H1 (cell line): ENCODE measurements at regions not wholly inside any gene's neighbourhood (a gene's known extent, or its start where the extent isn't known, plus 50 kb on each side); places are given as distances from the start of the nearest gene placed in this dataset.

ENCODE experiments used
- CTCF ChIA-PET: fragments of 300-600 bp; sonication (Branson Sonifier 250); formaldehyde crosslinking; loops from one replicate; lab custom pipeline; 2021; ENCODE audit not compliant: partially characterized antibody; lab: Charles Lee
- POLR2A ChIA-PET: fragments of 300-600 bp; sonication (Branson Sonifier 250); formaldehyde crosslinking; loops from one replicate; lab custom pipeline; 2021; ENCODE audit warnings: inconsistent platforms; ENCODE audit not compliant: partially characterized antibody; lab: Charles Lee
- DNase-seq, 2 experiments: peaks; one replicate each; pipeline versions ENCODE4 v3.0.0 to v3.0.0-alpha.2; 2010 to 2022; ENCODE audit warnings: low spot score in 2 of 2, low read depth in 1 of 2, mixed read lengths in 1 of 2
- FAIRE-seq: peaks from 2 replicates; lab custom pipeline; 2011; peaks lifted over from hg19 to GRCh38; lab: Jason Lieb, UNC
- H2AFZ ChIP-seq: 2 replicates; pipeline ENCODE4 v1.8.1; 2012; ENCODE audit warnings: low read length, inconsistent platforms
- H2AK5ac ChIP-seq: 2 replicates; pipeline ENCODE4 v1.6.1; 2013; ENCODE audit warnings: low read depth, low read length
- H2BK120ac ChIP-seq: replicated peaks from 2 replicates; pipeline ENCODE3; 2013; ENCODE audit warnings: low read depth, low read length, inconsistent platforms
- H2BK12ac ChIP-seq: 2 replicates; pipeline ENCODE4 v1.6.1; 2013; ENCODE audit warnings: low read depth, low read length
- H2BK15ac ChIP-seq: 2 replicates; pipeline ENCODE4 v1.6.1; 2013; ENCODE audit warnings: low read length
- H2BK20ac ChIP-seq: 2 replicates; pipeline ENCODE4 v1.6.1; 2013; ENCODE audit warnings: low read length
- H2BK5ac ChIP-seq: 2 replicates; pipeline ENCODE4 v1.6.1; 2013; ENCODE audit warnings: low read depth, low read length
- H3K14ac ChIP-seq: 2 replicates; pipeline ENCODE4 v1.6.1; 2013; ENCODE audit warnings: inconsistent platforms; ENCODE audit not compliant: insufficient read length
- H3K18ac ChIP-seq: 2 replicates; pipeline ENCODE4 v1.6.1; 2013; ENCODE audit warnings: low read length; ENCODE audit errors: extremely low read depth
- H3K23ac ChIP-seq: 2 replicates; pipeline ENCODE4 v1.6.1; 2013; ENCODE audit warnings: inconsistent platforms; ENCODE audit not compliant: insufficient read length
- H3K23me2 ChIP-seq: 2 replicates; pipeline ENCODE4 v1.6.1; 2013; ENCODE audit warnings: low read depth, low read length
- H3K27ac ChIP-seq: 2 replicates; pipeline ENCODE4 v1.6.1; 2011; ENCODE audit warnings: low read depth, low read length, inconsistent platforms
- H3K27me3 ChIP-seq, 4 experiments: replicated peaks in 1 of 4; 1 replicate in 1 of 4; 2 replicates in 3 of 4; pipeline versions ENCODE4 v1.6.1 to v1.8.1; 2011 to 2013; ENCODE audit warnings: low read length in 3 of 4, mild to moderate bottlenecking in 3 of 4, inconsistent platforms in 2 of 4, mixed read lengths in 2 of 4, moderate library complexity in 1 of 4; ENCODE audit not compliant: control insufficient read depth in 3 of 4, insufficient read depth in 3 of 4; ENCODE audit errors: extremely low read depth in 1 of 4
- H3K36me3 ChIP-seq, 4 experiments: 2 replicates each; pipeline versions ENCODE4 v1.6.1 to v1.8.1; 2011 to 2013; ENCODE audit warnings: mild to moderate bottlenecking in 4 of 4, low read length in 3 of 4, moderate library complexity in 2 of 4, control low read depth in 1 of 4, inconsistent platforms in 1 of 4; ENCODE audit not compliant: insufficient read depth in 4 of 4, control insufficient read depth in 2 of 4
- H3K4ac ChIP-seq: replicated peaks from 2 replicates; pipeline ENCODE3; 2013; ENCODE audit warnings: low read length, low read depth, mixed read lengths, inconsistent platforms; ENCODE audit not compliant: insufficient read length
- H3K4me1 ChIP-seq, 4 experiments: replicated peaks in 1 of 4; 1 replicate in 1 of 4; 2 replicates in 3 of 4; pipeline versions ENCODE4 v1.6.1 to v1.8.1; 2011 to 2013; ENCODE audit warnings: low read length in 3 of 4, inconsistent platforms in 2 of 4, mixed read lengths in 1 of 4; ENCODE audit not compliant: insufficient read depth in 4 of 4, control insufficient read depth in 3 of 4
- H3K4me2 ChIP-seq, 2 experiments: 2 replicates each; pipeline versions ENCODE4 v1.6.1 to v1.8.1; 2011 to 2013; ENCODE audit warnings: low read depth in 2 of 2, low read length in 2 of 2, control low read depth in 1 of 2, inconsistent platforms in 1 of 2, mild to moderate bottlenecking in 1 of 2; ENCODE audit not compliant: insufficient read depth in 1 of 2
- H3K4me3 ChIP-seq, 4 experiments: fragments of 200-600, 300-600 bp in 1 of 4; sonication (generic), shearing (Covaris generic), sonication (Bioruptor Twin) in 1 of 4; 2 replicates each; pipeline versions ENCODE4 v1.5.1 to v1.8.1; 2011 to 2016; ENCODE audit warnings: low read length in 4 of 4, low read depth in 3 of 4, control low read depth in 2 of 4, inconsistent platforms in 2 of 4, mild to moderate bottlenecking in 2 of 4, mixed read lengths in 1 of 4, moderate library complexity in 1 of 4; ENCODE audit not compliant: insufficient read depth in 2 of 4; ENCODE audit errors: extremely low read depth in 1 of 4
- H3K56ac ChIP-seq: replicated peaks from 2 replicates; pipeline ENCODE3; 2013; ENCODE audit warnings: low read depth, mild to moderate bottlenecking, mixed read lengths, low read length, inconsistent platforms; ENCODE audit not compliant: insufficient read length
- H3K79me1 ChIP-seq: 2 replicates; pipeline ENCODE4 v1.6.1; 2013; ENCODE audit warnings: low read depth, low read length, control low read depth
- H3K79me2 ChIP-seq, 2 experiments: 2 replicates each; pipeline versions ENCODE4 v1.6.1 to v1.8.1; 2012 to 2013; ENCODE audit warnings: low read length in 2 of 2, mild to moderate bottlenecking in 2 of 2, inconsistent platforms in 1 of 2; ENCODE audit not compliant: insufficient read depth in 2 of 2, control insufficient read depth in 1 of 2
- H3K9ac ChIP-seq, 4 experiments: replicated peaks in 1 of 4; 1 replicate in 1 of 4; 2 replicates in 3 of 4; pipeline versions ENCODE4 v1.6.1 to v1.8.1; 2011 to 2013; ENCODE audit warnings: low read depth in 3 of 4, low read length in 3 of 4, control low read depth in 2 of 4, mild to moderate bottlenecking in 2 of 4, moderate library complexity in 2 of 4, inconsistent platforms in 1 of 4; ENCODE audit errors: extremely low read depth in 1 of 4
- H3K9me3 ChIP-seq, 2 experiments: 2 replicates each; pipeline versions ENCODE4 v1.6.1 to v1.8.1; 2012 to 2013; ENCODE audit warnings: mild to moderate bottlenecking in 2 of 2, moderate library complexity in 2 of 2, control low read depth in 1 of 2, inconsistent platforms in 1 of 2, low read depth in 1 of 2, low read length in 1 of 2, mixed read lengths in 1 of 2; ENCODE audit not compliant: insufficient read depth in 2 of 2
- H4K20me1 ChIP-seq, 2 experiments: replicated peaks in 1 of 2; 2 replicates each; pipeline versions ENCODE3 to v1.8.1; 2011 to 2013; ENCODE audit warnings: inconsistent platforms in 2 of 2, low read length in 2 of 2, mild to moderate bottlenecking in 1 of 2; ENCODE audit not compliant: insufficient read depth in 2 of 2, control insufficient read depth in 1 of 2
- H4K5ac ChIP-seq: 2 replicates; pipeline ENCODE4 v1.6.1; 2013; ENCODE audit warnings: low read length, low read depth, mixed read lengths, inconsistent platforms; ENCODE audit not compliant: insufficient read length
- H4K8ac ChIP-seq: 2 replicates; pipeline ENCODE4 v1.8.0; 2013; ENCODE audit warnings: mild to moderate bottlenecking, moderate library complexity, low read length, inconsistent platforms; ENCODE audit not compliant: insufficient read depth; ENCODE audit errors: extremely low read depth
- H4K91ac ChIP-seq: replicated peaks from 2 replicates; pipeline ENCODE3; 2013; ENCODE audit warnings: low read length, mixed read lengths, inconsistent platforms; ENCODE audit not compliant: insufficient read length
- BACH1 ChIP-seq: IDR thresholded peaks from 2 replicates; pipeline ENCODE4 v1.6.1; 2012; ENCODE audit warnings: low read length, improper control_type of control experiment
- JUND ChIP-seq: IDR thresholded peaks from 2 replicates; pipeline ENCODE4 v1.6.1; 2011; ENCODE audit warnings: mild to moderate bottlenecking, improper control_type of control experiment, low read length
- NRF1 ChIP-seq: IDR thresholded peaks from 2 replicates; pipeline ENCODE4 v1.6.1; 2011; ENCODE audit warnings: mild to moderate bottlenecking, low read depth, low read length, improper control_type of control experiment
- POU5F1 ChIP-seq: IDR thresholded peaks from 2 replicates; pipeline ENCODE4 v1.6.1; 2011; ENCODE audit warnings: low read depth, mild to moderate bottlenecking, low read length, moderate library complexity
- YY1 ChIP-seq: IDR thresholded peaks from 2 replicates; pipeline ENCODE4 v1.6.1; 2011; ENCODE audit warnings: low read depth, mild to moderate bottlenecking, low read length
- ZNF274 ChIP-seq: IDR thresholded peaks from 2 replicates; pipeline ENCODE4 v1.7.0; 2012; ENCODE audit warnings: low read length, borderline replicate concordance; ENCODE audit errors: extremely low read depth
- WGBS, 2 experiments: shearing (Covaris generic) in 1 of 2; methylation state at CpG; one replicate each; pipeline versions ENCODE4 v1.1.6 to v1.1.7; 2013 to 2015; ENCODE audit warnings: low lambda C conversion rate in 2 of 2, mixed read lengths in 2 of 2, inconsistent platforms in 1 of 2, low coverage in 1 of 2, missing lambda C conversion rate in 1 of 2; ENCODE audit not compliant: insufficient replicate concordance in 2 of 2, insufficient coverage in 1 of 2, insufficient read length in 1 of 2; ENCODE audit errors: extremely low coverage in 1 of 2, missing lambda C conversion rate in 1 of 2; 5-methylcytosine and 5-hydroxymethylcytosine counted together
- TF ChIP-seq, protein P1 (sequence below): IDR thresholded peaks from 2 replicates; pipeline ENCODE4 v1.6.1; 2011; ENCODE audit warnings: low read depth, mild to moderate bottlenecking, low read length; ENCODE audit not compliant: insufficient read depth

DNA sequence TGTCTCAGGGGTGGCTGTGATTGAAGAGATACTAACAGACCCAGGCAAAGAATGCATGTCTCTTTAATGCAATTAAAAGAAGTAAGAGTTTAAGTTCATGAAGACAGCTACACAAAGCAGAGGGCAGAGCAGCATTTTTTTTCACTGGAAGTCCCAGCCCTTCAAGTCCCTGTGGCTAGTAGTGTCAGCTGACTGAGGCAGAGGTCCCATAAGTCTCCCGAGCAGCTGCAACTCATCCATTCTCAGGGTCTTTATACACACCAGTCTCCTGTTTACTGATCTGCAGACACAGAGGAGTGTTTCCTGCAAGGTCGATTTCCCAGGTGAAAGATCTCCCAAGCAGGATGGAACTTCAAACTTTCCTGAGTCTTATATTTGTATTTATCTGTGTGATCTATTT is 169.4 kb upstream of the GLRA1 start:
- no peak overlapping the region for H3K4me3 ChIP-seq
- H2BK120ac ChIP-seq: no peak overlapping the region
- H2AFZ ChIP-seq: no peak overlapping the region
- no peak overlapping the region for H3K18ac ChIP-seq
- H3K23ac ChIP-seq: no peak overlapping the region
- no peak overlapping the region for H3K9ac ChIP-seq
- no peak overlapping the region for H3K27ac ChIP-seq
- no peak overlapping the region for H2BK20ac ChIP-seq
- H3K4ac ChIP-seq: no peak overlapping the region
- H3K23me2 ChIP-seq: no peaks in the 10 kb centered on the region
- no peak overlapping the region for H3K4me2 ChIP-seq
- H2AK5ac ChIP-seq: no peak overlapping the region
- H3K27me3 ChIP-seq: no peaks in the 10 kb centered on the region
- H2BK15ac ChIP-seq: no peak overlapping the region
- no peaks in the 10 kb centered on the region for H3K79me1 ChIP-seq
- H3K56ac ChIP-seq: no peak overlapping the region
- no peak overlapping the region for H3K14ac ChIP-seq
- H4K8ac ChIP-seq: no peak overlapping the region
- H4K91ac ChIP-seq: no peak overlapping the region
- H4K20me1 ChIP-seq: no peaks in the 10 kb centered on the region
- H2BK5ac ChIP-seq: no peak overlapping the region
- H3K4me1 ChIP-seq: peaks cover 0 to 3% (median 0%) of the 10 kb centered on the region in 4 experiments; a peak in 1 of 7 replicates
- ChIA-PET POLR2A (no interaction called here), CTCF (interaction anchor here (1.1 to 3.0 kb wide), 3 partner anchors 9 to 256 kb away, joined by 3 to 8 read pairs (median 5); no protein-coding TSS in a partner anchor)
- no peaks in the 10 kb centered on the region for H3K36me3 ChIP-seq
- WGBS, 2 experiments: 63% methylated on average over 2 of the region's 2 CpGs; no CpG with 5 or more reads in 1 of the 2 experiments
- TF ChIP-seq NRF1 (no peak), POU5F1 (no peak), BACH1 (no peak), ZNF274 (no peak), JUND (no peak), YY1 (no peak)
- TF ChIP-seq, protein P1, sequence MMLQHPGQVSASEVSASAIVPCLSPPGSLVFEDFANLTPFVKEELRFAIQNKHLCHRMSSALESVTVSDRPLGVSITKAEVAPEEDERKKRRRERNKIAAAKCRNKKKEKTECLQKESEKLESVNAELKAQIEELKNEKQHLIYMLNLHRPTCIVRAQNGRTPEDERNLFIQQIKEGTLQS: no peak
- H3K9me3 ChIP-seq: no peaks in the 10 kb centered on the region
- no peak overlapping the region for H2BK12ac ChIP-seq
- FAIRE-seq (no peak), DNase-seq (no peak)
- H4K5ac ChIP-seq: no peak overlapping the region
- H3K79me2 ChIP-seq: no peaks in the 10 kb centered on the region
